D341Med (cell line): ENCODE measurements at regions not wholly inside any gene's neighbourhood (a gene's known extent, or its start where the extent isn't known, plus 50 kb on each side); places are given as distances from the start of the nearest gene placed in this dataset.

ENCODE experiments used
- DNase-seq: peaks from one replicate; pipeline ENCODE4 v3.0.0; 2012; ENCODE audit warnings: low spot score

GRCh38 chr13:76210262-76210661, 574.1 kb downstream of the LMO7 start:
- no peak for DNase-seq

GRCh38 chr13:76198568-76199163, 562.5 kb downstream of the LMO7 start:
- DNase-seq = no peak

- no peak for DNase-seq
Measured at GRCh38 chr13:76189882-76190519, 553.9 kb downstream of the LMO7 start.

- DNase-seq = no peak
Measured at GRCh38 chr13:76175961-76176725, 540.0 kb downstream of the LMO7 start.

- no peak for DNase-seq
Measured at GRCh38 chr13:76168661-76169060, 532.5 kb downstream of the LMO7 start.

- no peak for DNase-seq
Measured at GRCh38 chr13:76164290-76164689, 528.2 kb downstream of the LMO7 start.

- DNase-seq = no peak
Measured at GRCh38 chr13:76163761-76164160, 527.6 kb downstream of the LMO7 start.

- DNase-seq = no peak
Measured at GRCh38 chr13:76160961-76161925, 525.1 kb downstream of the LMO7 start.

GRCh38 chr13:76160506-76160905, 524.4 kb downstream of the LMO7 start:
- no peak for DNase-seq

GRCh38 chr13:76157926-76158325, 521.8 kb downstream of the LMO7 start:
- DNase-seq = no peak

- DNase-seq = no peak
Measured at GRCh38 chr13:76153239-76153638, 517.1 kb downstream of the LMO7 start.

- DNase-seq = no peak
Measured at GRCh38 chr13:76148926-76149325, 512.8 kb downstream of the LMO7 start.

- no peak for DNase-seq
Measured at GRCh38 chr13:76148374-76148773, 512.2 kb downstream of the LMO7 start.

GRCh38 chr13:76132532-76132931, 496.4 kb downstream of the LMO7 start:
- DNase-seq = no peak

GRCh38 chr13:76131551-76131950, 495.4 kb downstream of the LMO7 start:
- DNase-seq = no peak

GRCh38 chr13:76129305-76130000, 493.3 kb downstream of the LMO7 start:
- DNase-seq = peak; percentile 49

- DNase-seq = no peak
Measured at GRCh38 chr13:76127922-76128321, 491.8 kb downstream of the LMO7 start.

GRCh38 chr13:76123548-76123947, 487.4 kb downstream of the LMO7 start:
- DNase-seq = no peak

GRCh38 chr13:76116751-76117360, 480.7 kb downstream of the LMO7 start:
- DNase-seq = no peak

- no peak for DNase-seq
Measured at GRCh38 chr13:76106763-76107162, 470.6 kb downstream of the LMO7 start.

- no peak for DNase-seq
Measured at GRCh38 chr13:76094645-76095044, 458.5 kb downstream of the LMO7 start.
